GM13977 (cell line): ENCODE measurements at regions not wholly inside any gene's neighbourhood (a gene's known extent, or its start where the extent isn't known, plus 50 kb on each side); places are given as distances from the start of the nearest gene placed in this dataset.

Experiments used
- DNase-seq: peaks from one replicate; pipeline ENCODE4 v3.0.0; 2012; ENCODE audit warnings: low spot score
- in situ Hi-C: fragments of 300-500 bp; cut with MboI; formaldehyde crosslinking; loops from one replicate; pipeline ENCODE4 v1.12.0; 2022; ENCODE audit warnings: low sequenced_read_pairs, low pct_unique_long_range_greater_than_20kb, mixed read lengths, inconsistent platforms; ENCODE audit not compliant: unreplicated experiment
- TF ChIP-seq, protein P1 (sequence below): IDR thresholded peaks from 2 replicates; pipeline ENCODE4 v1.5.1; 2012; ENCODE audit warnings: mild to moderate bottlenecking, control low read depth; ENCODE audit not compliant: insufficient read depth; ENCODE audit errors: extremely low read depth, missing control alignments

DNA sequence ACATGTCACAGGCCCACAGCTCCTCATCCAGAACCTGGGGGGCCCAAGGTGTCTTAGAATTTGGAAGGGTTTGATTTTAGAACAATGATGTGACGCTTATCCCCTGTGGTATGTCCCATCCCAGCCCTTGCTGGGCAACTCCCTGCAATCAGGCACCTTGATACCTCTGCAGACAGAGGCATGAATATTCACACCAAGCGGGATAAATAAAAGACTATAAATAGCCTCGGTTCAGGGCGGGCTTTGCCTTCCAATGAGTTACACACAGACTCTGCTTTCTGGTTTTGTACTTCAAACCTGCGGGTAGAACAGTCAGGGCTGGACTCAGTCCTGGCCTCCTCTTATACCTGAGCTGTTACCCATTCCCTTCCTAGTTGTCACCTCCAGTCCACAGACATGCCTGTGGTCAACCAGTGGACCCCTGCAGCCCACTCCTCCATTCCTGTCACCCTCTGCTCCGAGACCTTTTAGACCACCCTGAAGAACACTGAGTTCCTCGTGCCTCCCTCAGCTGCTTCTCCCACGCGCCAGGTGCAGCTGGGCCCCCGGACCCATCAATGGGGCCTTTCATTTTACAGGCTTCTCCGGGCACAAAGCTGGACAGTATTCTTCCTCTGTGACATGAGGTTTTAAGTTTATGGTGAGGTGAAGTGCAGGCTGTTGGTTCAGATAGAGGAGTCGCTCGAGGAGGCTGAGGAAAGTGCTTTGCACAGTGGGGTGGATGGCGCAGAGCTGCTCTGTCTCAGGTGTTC lies 120.1 kb upstream of the TNR start:
- in situ Hi-C loops: no loop called here
- DNase-seq: no peak
- TF ChIP-seq, protein P1, sequence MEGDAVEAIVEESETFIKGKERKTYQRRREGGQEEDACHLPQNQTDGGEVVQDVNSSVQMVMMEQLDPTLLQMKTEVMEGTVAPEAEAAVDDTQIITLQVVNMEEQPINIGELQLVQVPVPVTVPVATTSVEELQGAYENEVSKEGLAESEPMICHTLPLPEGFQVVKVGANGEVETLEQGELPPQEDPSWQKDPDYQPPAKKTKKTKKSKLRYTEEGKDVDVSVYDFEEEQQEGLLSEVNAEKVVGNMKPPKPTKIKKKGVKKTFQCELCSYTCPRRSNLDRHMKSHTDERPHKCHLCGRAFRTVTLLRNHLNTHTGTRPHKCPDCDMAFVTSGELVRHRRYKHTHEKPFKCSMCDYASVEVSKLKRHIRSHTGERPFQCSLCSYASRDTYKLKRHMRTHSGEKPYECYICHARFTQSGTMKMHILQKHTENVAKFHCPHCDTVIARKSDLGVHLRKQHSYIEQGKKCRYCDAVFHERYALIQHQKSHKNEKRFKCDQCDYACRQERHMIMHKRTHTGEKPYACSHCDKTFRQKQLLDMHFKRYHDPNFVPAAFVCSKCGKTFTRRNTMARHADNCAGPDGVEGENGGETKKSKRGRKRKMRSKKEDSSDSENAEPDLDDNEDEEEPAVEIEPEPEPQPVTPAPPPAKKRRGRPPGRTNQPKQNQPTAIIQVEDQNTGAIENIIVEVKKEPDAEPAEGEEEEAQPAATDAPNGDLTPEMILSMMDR: no peak

DNA sequence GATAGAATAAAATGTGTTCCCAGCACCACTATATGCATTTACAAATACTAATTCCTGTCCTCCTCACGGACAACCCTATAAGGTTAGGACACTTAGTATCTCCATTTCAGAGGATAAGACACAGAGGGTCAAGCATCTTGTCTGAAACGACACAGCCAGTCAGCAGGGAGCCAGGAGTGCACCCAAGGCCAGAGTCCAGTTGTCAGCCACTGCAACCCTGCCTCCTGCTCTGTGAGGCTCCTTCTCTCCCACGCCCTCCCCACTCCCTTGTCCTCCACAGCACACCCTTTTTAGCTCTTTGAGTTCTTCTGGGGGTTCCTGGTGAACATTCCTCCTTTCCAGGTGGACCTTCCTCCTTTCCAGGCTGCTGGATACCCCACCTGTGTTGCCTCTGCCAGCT lies 119.0 kb upstream of the TNR start:
- DNase-seq: no peak
- in situ Hi-C loops: no loop called here
- TF ChIP-seq, protein P1: no peak

- in situ Hi-C loops: no loop called here
Measured at GRCh38 chr1:175861626-175862367, 118.4 kb upstream of the TNR start.

GRCh38 chr1:175857756-175858155 lies 114.4 kb upstream of the TNR start:
- in situ Hi-C loops: no loop called here
- TF ChIP-seq, protein P1: no peak
- no peak for DNase-seq

More at GRCh38 chr1:175861626-175862367, 118.4 kb upstream of the TNR start:
- TF ChIP-seq, protein P1: no peak
- no peak for DNase-seq

DNA sequence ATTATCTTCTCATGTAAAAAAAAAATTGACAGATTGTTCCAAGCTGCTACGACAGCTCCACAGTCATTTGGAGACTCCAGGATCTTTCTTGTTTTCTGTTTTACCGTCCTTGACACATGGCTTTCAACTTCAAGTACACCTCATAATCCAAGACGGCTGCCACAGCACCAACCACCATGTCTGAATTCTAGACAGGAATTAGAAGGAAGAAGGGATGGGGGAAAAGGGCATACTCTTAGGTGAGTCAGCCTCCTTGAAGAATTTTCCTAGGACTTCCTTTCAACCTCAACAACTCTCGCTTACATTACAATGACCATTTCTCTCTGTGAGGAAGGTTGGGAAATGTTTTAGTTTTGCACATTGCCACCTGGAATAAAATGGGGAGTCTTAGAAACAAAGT lies 110.3 kb upstream of the TNR start:
- DNase-seq: no peak
- TF ChIP-seq, protein P1: no peak
- in situ Hi-C loops: no loop called here

DNA sequence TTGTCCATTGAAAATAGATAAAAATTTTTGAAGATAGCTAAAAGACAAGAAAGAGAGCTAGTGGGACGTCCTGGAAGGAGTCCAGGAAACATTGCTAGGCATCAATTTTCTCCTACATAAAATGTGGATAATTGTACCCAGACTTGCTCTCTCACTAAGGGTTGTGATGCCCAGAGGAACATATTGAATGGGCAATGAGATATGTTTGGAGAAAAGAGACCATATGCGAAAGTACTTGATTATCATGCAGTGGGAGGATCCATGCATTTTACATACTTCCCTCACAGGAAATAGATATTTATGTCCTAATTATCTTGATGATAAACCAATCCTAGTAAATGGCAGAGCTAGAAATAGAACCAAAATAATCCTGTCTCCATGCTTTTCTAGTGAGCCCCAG lies 108.4 kb upstream of the TNR start:
- in situ Hi-C loops: no loop called here
- TF ChIP-seq, protein P1: no peak
- no peak for DNase-seq
